GM10248 (cell line): ENCODE measurements at regions not wholly inside any gene's neighbourhood (a gene's known extent, or its start where the extent isn't known, plus 50 kb on each side); places are given as distances from the start of the nearest gene placed in this dataset.

Experiments used
- CTCF ChIA-PET: fragments of 300-600 bp; sonication (Branson Sonifier 250); formaldehyde crosslinking; extraction: SDS; loops from one replicate; lab custom pipeline; 2021; ENCODE audit warnings: antibody characterized with exemption; lab: Yijun Ruan, JAX
- POLR2A ChIA-PET: fragments of 350-650 bp; sonication (Branson Sonifier 250); formaldehyde crosslinking; extraction: SDS; loops from one replicate; lab custom pipeline; 2020; ENCODE audit warnings: antibody characterized with exemption; lab: Yijun Ruan, JAX
- DNase-seq: peaks from one replicate; pipeline ENCODE4 v3.0.0; 2012; ENCODE audit errors: extremely low spot score
- TF ChIP-seq, protein P1 (sequence below): IDR thresholded peaks from 2 replicates; pipeline ENCODE4 v1.5.1; 2012; ENCODE audit warnings: mild to moderate bottlenecking, low read depth; ENCODE audit errors: extremely low read depth, missing control alignments, control extremely low read depth

DNA sequence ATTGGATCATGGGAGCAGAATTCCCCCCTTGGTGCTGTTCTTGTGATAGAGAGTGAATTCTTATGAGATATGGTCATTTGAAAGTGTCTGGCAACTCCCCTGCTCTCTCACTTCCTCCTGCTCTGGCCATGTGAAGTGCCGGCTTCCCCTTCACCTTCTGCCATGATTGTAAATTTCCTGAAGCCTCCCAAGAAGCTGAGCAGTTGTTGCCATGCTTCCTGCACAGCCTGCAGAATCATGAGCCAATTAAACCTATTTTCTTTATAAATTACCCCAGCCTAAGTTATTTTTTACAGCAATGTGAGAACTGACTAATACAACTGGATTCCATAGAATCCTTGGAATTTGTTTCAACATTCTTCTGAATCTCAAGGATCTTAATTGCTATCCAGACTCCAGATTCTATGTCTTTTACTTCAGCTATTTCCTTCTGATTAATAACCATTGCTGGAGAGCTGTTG is 328.1 kb downstream of the SLITRK5 start:
- CTCF ChIA-PET: no interaction called here
- DNase-seq: no peak
- POLR2A ChIA-PET: no interaction called here

DNA sequence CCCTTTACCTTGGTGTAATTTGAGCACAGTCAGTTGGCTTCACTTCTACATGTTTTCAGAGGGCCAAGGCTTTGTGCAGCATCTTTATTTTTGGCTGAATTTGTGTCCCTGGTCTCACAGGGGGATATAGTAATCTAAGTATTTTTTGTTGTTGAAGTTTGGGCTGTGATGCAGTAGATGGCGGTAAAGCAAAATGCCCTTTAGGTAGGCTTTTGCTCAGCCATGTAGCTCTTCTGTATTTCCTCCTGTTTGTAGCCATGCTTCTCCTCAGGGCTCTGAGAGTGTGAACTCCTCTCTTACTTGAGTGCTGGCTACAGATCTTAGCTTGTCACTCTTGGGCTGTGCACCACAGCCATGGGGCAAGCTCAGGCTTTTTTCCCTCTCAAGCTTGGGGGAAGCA is 328.6 kb downstream of the SLITRK5 start:
- ChIA-PET CTCF (no interaction called here), POLR2A (no interaction called here)
- TF ChIP-seq, protein P1, sequence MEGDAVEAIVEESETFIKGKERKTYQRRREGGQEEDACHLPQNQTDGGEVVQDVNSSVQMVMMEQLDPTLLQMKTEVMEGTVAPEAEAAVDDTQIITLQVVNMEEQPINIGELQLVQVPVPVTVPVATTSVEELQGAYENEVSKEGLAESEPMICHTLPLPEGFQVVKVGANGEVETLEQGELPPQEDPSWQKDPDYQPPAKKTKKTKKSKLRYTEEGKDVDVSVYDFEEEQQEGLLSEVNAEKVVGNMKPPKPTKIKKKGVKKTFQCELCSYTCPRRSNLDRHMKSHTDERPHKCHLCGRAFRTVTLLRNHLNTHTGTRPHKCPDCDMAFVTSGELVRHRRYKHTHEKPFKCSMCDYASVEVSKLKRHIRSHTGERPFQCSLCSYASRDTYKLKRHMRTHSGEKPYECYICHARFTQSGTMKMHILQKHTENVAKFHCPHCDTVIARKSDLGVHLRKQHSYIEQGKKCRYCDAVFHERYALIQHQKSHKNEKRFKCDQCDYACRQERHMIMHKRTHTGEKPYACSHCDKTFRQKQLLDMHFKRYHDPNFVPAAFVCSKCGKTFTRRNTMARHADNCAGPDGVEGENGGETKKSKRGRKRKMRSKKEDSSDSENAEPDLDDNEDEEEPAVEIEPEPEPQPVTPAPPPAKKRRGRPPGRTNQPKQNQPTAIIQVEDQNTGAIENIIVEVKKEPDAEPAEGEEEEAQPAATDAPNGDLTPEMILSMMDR: no peak
- DNase-seq: no peak

More for the DNA sequence above, 328.1 kb downstream of the SLITRK5 start:
- TF ChIP-seq, protein P1: no peak

DNA sequence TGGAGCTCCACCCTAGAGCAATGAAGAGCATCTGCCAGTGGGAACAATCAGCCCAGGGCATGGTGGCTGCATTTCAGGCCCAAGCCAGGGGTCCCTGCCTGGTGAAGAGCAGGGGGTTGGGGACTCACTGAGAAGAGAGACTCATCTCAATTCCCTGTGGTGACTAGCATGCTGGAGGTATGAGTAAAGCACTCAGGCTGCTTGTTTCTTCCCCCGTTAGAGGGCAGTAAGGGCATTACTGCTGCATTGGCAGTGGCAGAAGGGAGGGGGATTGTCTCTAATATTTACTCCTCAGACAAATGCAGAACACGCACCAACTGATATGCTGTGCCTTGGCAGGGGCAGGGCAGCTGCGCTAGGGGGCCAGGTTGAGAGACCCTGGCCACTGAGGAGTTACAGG is 329.1 kb downstream of the SLITRK5 start:
- no peak for DNase-seq
- TF ChIP-seq, protein P1: no peak
- ChIA-PET POLR2A (no interaction called here), CTCF (no interaction called here)

DNA sequence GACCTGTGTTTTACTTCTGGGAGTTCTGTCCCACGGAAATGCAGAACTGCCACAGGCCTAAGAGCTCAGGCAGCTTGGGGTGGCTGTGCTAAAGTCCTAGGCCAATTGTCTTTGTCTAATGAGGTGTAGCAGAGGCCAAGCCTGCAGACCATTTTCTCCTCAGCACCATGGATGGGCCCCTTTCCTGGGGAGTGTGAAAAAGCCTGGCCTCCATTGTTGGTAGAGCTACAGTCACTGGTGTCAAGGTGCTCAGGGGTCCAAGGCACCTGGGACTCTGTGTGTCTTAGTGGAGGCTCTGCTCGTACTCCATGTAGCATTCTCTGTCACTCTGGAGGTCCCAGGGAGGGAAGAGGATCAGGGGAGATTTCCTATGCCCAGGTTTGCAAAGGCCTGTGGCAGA is 329.6 kb downstream of the SLITRK5 start:
- TF ChIP-seq, protein P1: no peak
- no peak for DNase-seq
- ChIA-PET CTCF (no interaction called here), POLR2A (no interaction called here)

DNA sequence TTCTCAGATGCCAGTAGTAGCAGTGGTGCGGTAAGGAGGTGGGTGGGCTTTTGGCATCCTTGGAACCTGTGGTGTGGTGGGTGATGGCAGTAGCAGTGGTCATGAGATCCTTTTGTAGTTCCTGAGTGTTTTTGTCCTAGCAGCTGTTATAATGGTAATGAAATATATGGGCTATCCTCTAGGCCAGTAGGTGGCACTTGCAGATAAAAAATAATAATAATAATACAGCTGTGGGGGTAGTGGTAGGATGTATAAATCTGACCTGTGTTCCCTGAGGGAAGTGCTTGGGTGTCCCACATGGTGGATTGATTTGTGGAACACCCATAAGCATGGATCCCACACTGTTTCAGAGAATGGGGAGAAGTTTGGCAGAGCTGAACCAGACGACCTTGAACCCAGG is 334.0 kb downstream of the SLITRK5 start:
- TF ChIP-seq, protein P1: no peak
- ChIA-PET CTCF (interaction anchor here (0.8 kb wide), 1 partner anchor 107 kb away, joined by 3 read pairs; no protein-coding TSS in a partner anchor), POLR2A (no interaction called here)
- DNase-seq: no peak

DNA sequence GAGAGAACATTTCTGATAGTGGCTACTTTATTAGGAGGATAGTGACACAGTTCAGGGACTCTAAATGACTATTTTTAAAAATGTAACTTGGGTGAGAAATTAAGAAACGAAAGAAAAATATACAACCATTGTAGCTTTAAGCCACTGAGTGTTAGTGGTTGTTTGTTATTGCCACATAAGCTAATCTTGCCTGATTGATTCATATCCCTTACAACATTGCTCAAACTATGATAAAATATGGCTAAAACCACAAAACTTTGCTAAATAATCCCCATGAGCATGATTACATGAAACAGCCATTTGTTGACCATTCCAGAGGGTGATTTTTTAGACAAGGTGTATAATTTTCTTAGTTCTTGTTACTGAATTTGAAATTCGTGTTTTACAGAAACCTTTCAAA is 343.4 kb downstream of the SLITRK5 start:
- DNase-seq: no peak
- ChIA-PET POLR2A (no interaction called here), CTCF (no interaction called here)
- TF ChIP-seq, protein P1: no peak
